GM19452 (cell line): ENCODE measurements at regions not wholly inside any gene's neighbourhood (a gene's known extent, or its start where the extent isn't known, plus 50 kb on each side); places are given as distances from the start of the nearest gene placed in this dataset.
A peak's percentile ranks its signal among the peaks of the same experiment; 100 is the strongest.

Experiments
- ATAC-seq: cut with Tn5 transposase; IDR thresholded peaks from one replicate; pipeline ENCODE4 v1.9.1; 2021; ENCODE audit not compliant: unreplicated experiment

GRCh38 chr1:170863621-170864020 is 71.7 kb upstream of the MROH9 start:
- ATAC-seq, result no peak

GRCh38 chr1:170864238-170864637 is 71.1 kb upstream of the MROH9 start:
- no peak for ATAC-seq

DNA sequence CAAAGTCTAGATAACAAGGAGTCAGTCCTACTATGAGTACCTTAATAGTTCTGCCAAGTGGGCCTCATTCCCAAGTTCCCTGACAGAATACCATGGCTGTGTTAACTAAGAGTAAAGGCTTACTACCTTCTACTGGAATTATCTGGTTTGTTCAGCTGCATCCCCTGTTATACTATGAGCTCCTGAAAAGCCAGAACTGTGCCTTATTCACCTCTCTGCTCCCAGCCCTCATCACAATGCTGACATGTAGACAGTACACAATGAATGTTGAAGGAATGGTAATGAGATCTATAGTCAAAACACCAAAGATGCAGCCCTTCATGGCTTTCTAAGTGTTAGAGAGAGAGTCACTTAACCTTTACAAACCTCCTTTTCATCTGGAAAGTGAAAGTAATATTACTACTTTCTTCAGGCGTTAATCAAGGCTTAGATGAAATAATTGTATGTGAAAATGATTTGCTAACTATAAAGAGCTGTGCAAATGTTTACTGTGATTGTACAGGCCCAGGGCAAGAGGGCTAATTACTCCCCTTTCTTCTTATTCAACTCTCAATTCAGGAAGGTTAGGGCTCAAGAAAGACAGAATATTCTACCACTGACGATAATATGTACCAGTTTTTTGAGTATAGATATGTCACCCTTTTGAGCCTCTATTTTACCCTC is 70.3 kb upstream of the MROH9 start:
- ATAC-seq, result no peak

DNA sequence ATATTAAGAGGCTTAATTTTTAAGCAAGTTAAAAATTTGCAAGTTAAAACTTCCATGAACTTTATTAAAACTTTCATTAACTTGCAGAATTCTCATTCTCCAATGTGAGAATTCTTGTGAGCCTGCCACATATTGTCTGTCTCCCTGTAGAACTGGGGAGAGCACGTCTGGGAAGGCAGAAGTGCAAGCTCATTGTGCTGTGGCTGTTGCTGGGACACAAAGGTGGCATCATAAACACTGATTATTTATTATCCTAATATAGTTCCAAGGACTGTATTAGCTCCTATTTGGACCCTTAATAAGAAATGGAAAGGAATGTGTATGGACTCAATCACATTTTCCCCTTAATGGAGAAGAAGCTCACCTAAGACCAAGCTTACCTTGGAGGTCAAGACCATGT is 68.7 kb upstream of the MROH9 start:
- ATAC-seq, result no peak

GRCh38 chr1:170871868-170872267 is 63.5 kb upstream of the MROH9 start:
- no peak for ATAC-seq

DNA sequence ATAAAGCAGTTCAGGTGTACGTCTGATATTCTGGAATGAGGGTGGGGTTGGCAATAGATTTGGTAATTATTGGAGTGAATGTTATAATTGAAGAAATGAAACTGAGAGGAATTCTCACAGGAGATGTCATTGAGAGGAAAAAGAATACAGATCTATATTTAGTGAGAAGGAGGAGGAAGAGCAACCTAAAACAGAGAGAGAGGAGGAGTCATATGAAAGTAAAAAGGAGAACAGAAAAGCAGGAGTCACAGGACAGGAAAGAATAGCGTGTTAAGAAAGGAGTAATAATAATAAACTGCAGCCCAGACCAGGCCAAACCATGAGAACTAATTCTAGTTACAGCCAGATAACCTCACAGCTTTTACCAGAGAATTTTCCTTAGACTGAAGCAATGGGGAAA is 62.7 kb upstream of the MROH9 start:
- peak; percentile 61 for ATAC-seq

DNA sequence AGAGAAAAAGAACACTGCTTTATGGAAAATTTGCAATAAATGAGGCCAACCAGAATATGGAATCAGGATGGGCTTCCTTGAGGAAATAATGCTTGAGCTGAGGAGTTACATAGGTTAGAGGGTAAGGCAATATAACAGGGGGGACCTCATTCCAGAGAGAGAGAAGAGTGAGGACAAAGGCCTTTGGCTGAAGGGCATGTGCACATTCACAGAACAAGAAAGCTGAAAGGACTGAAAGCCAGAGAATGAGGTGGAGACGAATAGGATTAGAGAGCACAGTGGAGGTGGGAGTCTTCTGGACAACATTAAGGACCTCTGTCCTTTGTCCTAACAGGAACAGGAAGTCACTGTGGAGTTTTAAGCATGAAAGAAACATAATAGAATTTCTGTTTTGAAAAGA is 60.7 kb upstream of the MROH9 start:
- ATAC-seq, result no peak

- no peak for ATAC-seq
Measured at GRCh38 chr1:170881268-170882265, 53.8 kb upstream of the MROH9 start.
